ENCODE measurements at regions not wholly inside any gene's neighbourhood (a gene's known extent, or its start where the extent isn't known, plus 50 kb on each side); places are given as distances from the start of the nearest gene placed in this dataset.

- no peaks in the 10 kb centered on the region for H3K9me3 Mint-ChIP-seq
- Histone ChIP-seq H3K27me3 (ENCODE audit: control insufficient read depth in 1 of 2, insufficient read depth in 2 of 2, low read length in 2 of 2) (no peaks in the 10 kb centered on the region), H3K4me3 (ENCODE audit: low read length) (no peak overlapping the region), H3K27ac (ENCODE audit: low read depth in 1 of 2, low read length in 2 of 2) (no peak overlapping the region), H3K36me3 (ENCODE audit: insufficient read depth, low read length) (no peaks in the 10 kb centered on the region), H3K4me1 (ENCODE audit: insufficient read depth, low read length) (no peaks in the 10 kb centered on the region), H3K9me3 (ENCODE audit: control insufficient read depth in 1 of 2, insufficient read depth in 1 of 2, low read length in 2 of 2) (no peaks in the 10 kb centered on the region)
- no peaks in the 10 kb centered on the region for H3K4me1 Mint-ChIP-seq (ENCODE audit: low read depth)
- no peak overlapping the region for H3K4me3 Mint-ChIP-seq
- no peak overlapping the region for H3K27ac Mint-ChIP-seq
- ChIA-PET POLR2A (no interaction called here), CTCF (no interaction called here)
- DNase-seq: no peak
- TF ChIP-seq CTCF (IDR thresholded peaks at IDR 0.05): no peak
- no peaks in the 10 kb centered on the region for H3K36me3 Mint-ChIP-seq (ENCODE audit: low read depth)
- intact Hi-C loops (cut with DNase I, micrococcal nuclease): no loop called here
- ATAC-seq (ENCODE audit: poor library complexity): no peak
- no peaks in the 10 kb centered on the region for H3K27me3 Mint-ChIP-seq
Observed at GRCh38 chr2:147408357-147408756, 436.5 kb upstream of the ACVR2A start.

GRCh38 chr2:147405651-147406050 is 439.2 kb upstream of the ACVR2A start:
- no peaks in the 10 kb centered on the region for H3K36me3 Mint-ChIP-seq (ENCODE audit: low read depth)
- POLR2A ChIA-PET: no interaction called here
- H3K27me3 Mint-ChIP-seq: no peaks in the 10 kb centered on the region
- H3K4me3 Mint-ChIP-seq: no peak overlapping the region
- H3K27ac ChIP-seq (ENCODE audit: low read depth in 1 of 2, low read length in 2 of 2): peak overlapping the region in 1 of 2 donors; percentile 7
- ATAC-seq (ENCODE audit: poor library complexity) (no peak), DNase-seq (peak in 1 of 14 experiments; percentile 32)
- no peaks in the 10 kb centered on the region for H3K9me3 Mint-ChIP-seq
- no peaks in the 10 kb centered on the region for H3K4me1 Mint-ChIP-seq (ENCODE audit: low read depth)
- no peak overlapping the region for H3K4me3 ChIP-seq (ENCODE audit: low read length)
- no peaks in the 10 kb centered on the region for H3K36me3 ChIP-seq (ENCODE audit: insufficient read depth, low read length)
- intact Hi-C loops (cut with DNase I, micrococcal nuclease): no loop called here
- CTCF ChIA-PET: no interaction called here
- H3K4me1 ChIP-seq (ENCODE audit: insufficient read depth, low read length): no peaks in the 10 kb centered on the region
- no peak for TF ChIP-seq CTCF (IDR thresholded peaks at IDR 0.05)
- H3K27ac Mint-ChIP-seq: no peak overlapping the region
- no peaks in the 10 kb centered on the region for H3K9me3 ChIP-seq (ENCODE audit: control insufficient read depth in 1 of 2, insufficient read depth in 1 of 2, low read length in 2 of 2)
- H3K27me3 ChIP-seq (ENCODE audit: control insufficient read depth in 1 of 2, insufficient read depth in 2 of 2, low read length in 2 of 2): no peaks in the 10 kb centered on the region

GRCh38 chr2:147398996-147399395 is 445.8 kb upstream of the ACVR2A start:
- Mint-ChIP-seq H3K36me3 (ENCODE audit: low read depth) (no peaks in the 10 kb centered on the region), H3K4me1 (ENCODE audit: low read depth) (no peaks in the 10 kb centered on the region), H3K27ac (no peak overlapping the region), H3K4me3 (no peak overlapping the region), H3K9me3 (no peaks in the 10 kb centered on the region), H3K27me3 (no peaks in the 10 kb centered on the region)
- CTCF ChIA-PET: no interaction called here
- no peak overlapping the region for H3K4me3 ChIP-seq (ENCODE audit: low read length)
- no peaks in the 10 kb centered on the region for H3K27me3 ChIP-seq (ENCODE audit: control insufficient read depth in 1 of 2, insufficient read depth in 2 of 2, low read length in 2 of 2)
- H3K27ac ChIP-seq (ENCODE audit: low read depth in 1 of 2, low read length in 2 of 2): no peak overlapping the region
- H3K36me3 ChIP-seq (ENCODE audit: insufficient read depth, low read length): no peaks in the 10 kb centered on the region
- no peaks in the 10 kb centered on the region for H3K9me3 ChIP-seq (ENCODE audit: control insufficient read depth in 1 of 2, insufficient read depth in 1 of 2, low read length in 2 of 2)
- DNase-seq (no peak), ATAC-seq (ENCODE audit: poor library complexity) (no peak)
- H3K4me1 ChIP-seq (ENCODE audit: insufficient read depth, low read length): no peaks in the 10 kb centered on the region
- no peak for TF ChIP-seq CTCF (IDR thresholded peaks at IDR 0.05)
- POLR2A ChIA-PET: interaction anchor here (0.6 kb wide), 1 partner anchor 200 kb away, joined by 3 read pairs; no protein-coding TSS in a partner anchor
- intact Hi-C loops (cut with DNase I, micrococcal nuclease): no loop called here
